Gastrocnemius medialis (tissue), 4 donors: ENCODE measurements at regions not wholly inside any gene's neighbourhood (a gene's known extent, or its start where the extent isn't known, plus 50 kb on each side); places are given as distances from the start of the nearest gene placed in this dataset.

ENCODE experiments used
- POLR2A ChIP-seq, 2 donors: fragments of 450-650 bp; IDR thresholded peaks; one replicate each; pipeline ENCODE4 v1.6.1; 2017; ENCODE audit warnings: antibody characterized with exemption in 2 of 2, mild to moderate bottlenecking in 2 of 2, moderate library complexity in 2 of 2
- TF ChIP-seq, protein P1 (sequence below), 5 experiments: fragments of 450-650 bp in 3 of 5; fragments of 200-600 bp in 2 of 5; sonication (generic) in 2 of 5; IDR thresholded peaks in 4 of 5; conservative IDR thresholded peaks in 1 of 5; 1 replicate in 4 of 5; 2 replicates in 1 of 5; pipeline ENCODE4 v1.5.1; 2016 to 2019; ENCODE audit warnings: antibody characterized with exemption in 5 of 5, mild to moderate bottlenecking in 3 of 5, moderate library complexity in 3 of 5

DNA sequence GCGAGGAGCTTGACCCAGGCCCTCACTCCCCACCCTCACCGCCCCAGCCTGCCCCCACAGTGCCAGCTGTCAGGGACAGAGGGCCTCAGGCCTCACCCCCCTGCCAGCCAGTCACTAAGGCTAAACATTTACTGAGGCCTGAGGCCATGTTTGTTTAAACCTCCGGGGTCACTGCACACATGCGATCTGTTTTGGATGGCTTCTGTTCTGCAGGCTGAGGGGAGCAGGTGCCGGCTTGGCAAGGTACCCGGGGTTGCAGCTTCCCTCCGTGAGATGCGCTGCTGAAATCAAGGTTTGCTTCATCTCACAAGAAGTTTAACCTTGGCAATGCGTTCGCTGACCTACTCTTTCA, 103.3 kb upstream of the BOD1 start:
- TF ChIP-seq, protein P1, sequence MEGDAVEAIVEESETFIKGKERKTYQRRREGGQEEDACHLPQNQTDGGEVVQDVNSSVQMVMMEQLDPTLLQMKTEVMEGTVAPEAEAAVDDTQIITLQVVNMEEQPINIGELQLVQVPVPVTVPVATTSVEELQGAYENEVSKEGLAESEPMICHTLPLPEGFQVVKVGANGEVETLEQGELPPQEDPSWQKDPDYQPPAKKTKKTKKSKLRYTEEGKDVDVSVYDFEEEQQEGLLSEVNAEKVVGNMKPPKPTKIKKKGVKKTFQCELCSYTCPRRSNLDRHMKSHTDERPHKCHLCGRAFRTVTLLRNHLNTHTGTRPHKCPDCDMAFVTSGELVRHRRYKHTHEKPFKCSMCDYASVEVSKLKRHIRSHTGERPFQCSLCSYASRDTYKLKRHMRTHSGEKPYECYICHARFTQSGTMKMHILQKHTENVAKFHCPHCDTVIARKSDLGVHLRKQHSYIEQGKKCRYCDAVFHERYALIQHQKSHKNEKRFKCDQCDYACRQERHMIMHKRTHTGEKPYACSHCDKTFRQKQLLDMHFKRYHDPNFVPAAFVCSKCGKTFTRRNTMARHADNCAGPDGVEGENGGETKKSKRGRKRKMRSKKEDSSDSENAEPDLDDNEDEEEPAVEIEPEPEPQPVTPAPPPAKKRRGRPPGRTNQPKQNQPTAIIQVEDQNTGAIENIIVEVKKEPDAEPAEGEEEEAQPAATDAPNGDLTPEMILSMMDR (IDR thresholded peaks at IDR 0.05 in 4 of 5, conservative IDR thresholded peaks at IDR 0.05 in 1 of 5) = no peak
- TF ChIP-seq POLR2A (IDR thresholded peaks at IDR 0.05) = no peak
